ENCODE measurements at regions not wholly inside any gene's neighbourhood (a gene's known extent, or its start where the extent isn't known, plus 50 kb on each side); places are given as distances from the start of the nearest gene placed in this dataset.

GRCh38 chr7:131010717-131011431 lies 276.9 kb upstream of the KLF14 start:
- TF ChIP-seq, protein P1, sequence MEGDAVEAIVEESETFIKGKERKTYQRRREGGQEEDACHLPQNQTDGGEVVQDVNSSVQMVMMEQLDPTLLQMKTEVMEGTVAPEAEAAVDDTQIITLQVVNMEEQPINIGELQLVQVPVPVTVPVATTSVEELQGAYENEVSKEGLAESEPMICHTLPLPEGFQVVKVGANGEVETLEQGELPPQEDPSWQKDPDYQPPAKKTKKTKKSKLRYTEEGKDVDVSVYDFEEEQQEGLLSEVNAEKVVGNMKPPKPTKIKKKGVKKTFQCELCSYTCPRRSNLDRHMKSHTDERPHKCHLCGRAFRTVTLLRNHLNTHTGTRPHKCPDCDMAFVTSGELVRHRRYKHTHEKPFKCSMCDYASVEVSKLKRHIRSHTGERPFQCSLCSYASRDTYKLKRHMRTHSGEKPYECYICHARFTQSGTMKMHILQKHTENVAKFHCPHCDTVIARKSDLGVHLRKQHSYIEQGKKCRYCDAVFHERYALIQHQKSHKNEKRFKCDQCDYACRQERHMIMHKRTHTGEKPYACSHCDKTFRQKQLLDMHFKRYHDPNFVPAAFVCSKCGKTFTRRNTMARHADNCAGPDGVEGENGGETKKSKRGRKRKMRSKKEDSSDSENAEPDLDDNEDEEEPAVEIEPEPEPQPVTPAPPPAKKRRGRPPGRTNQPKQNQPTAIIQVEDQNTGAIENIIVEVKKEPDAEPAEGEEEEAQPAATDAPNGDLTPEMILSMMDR (IDR thresholded peaks at IDR 0.05) = no peak
- TF ChIP-seq ZFX (IDR thresholded peaks at IDR 0.05; ENCODE audit: borderline replicate concordance) = no peak

Measured in 22Rv1 (cell line).